Lung (tissue), 11 donors: ENCODE measurements at regions not wholly inside any gene's neighbourhood (a gene's known extent, or its start where the extent isn't known, plus 50 kb on each side); places are given as distances from the start of the nearest gene placed in this dataset.
A peak's percentile ranks its signal among the peaks of the same experiment; 100 is the strongest.

Experiments
- ATAC-seq: fragments of 200-7000 bp; cut with Tn5 transposase; one replicate; pipeline ENCODE4 v1.9.1; 2020; ENCODE audit warnings: moderate number of reproducible peaks; ENCODE audit not compliant: insufficient read depth, low FRiP score
- DNase-seq, 3 donors: peaks; one replicate each; pipeline ENCODE4 v3.0.0-alpha.2; 2013 to 2017
- H3K27ac ChIP-seq, 2 donors: one replicate each; pipeline ENCODE4 v1.5.1; 2013; ENCODE audit warnings: mild to moderate bottlenecking in 2 of 2, moderate library complexity in 2 of 2, control low read depth in 1 of 2, inconsistent platforms in 1 of 2, low read depth in 1 of 2, low read length in 1 of 2
- H3K27me3 ChIP-seq, 3 donors: one replicate each; pipeline ENCODE4 v1.5.1; 2013; ENCODE audit warnings: low read length in 2 of 3; ENCODE audit not compliant: control insufficient read depth in 3 of 3, insufficient read depth in 3 of 3
- H3K36me3 ChIP-seq, 4 donors: one replicate each; pipeline ENCODE4 v1.5.1; 2013; ENCODE audit warnings: low read length in 4 of 4, mild to moderate bottlenecking in 1 of 4, moderate library complexity in 1 of 4; ENCODE audit not compliant: control insufficient read depth in 4 of 4, insufficient read depth in 4 of 4
- H3K4me1 ChIP-seq, 5 donors: one replicate each; pipeline ENCODE4 v1.5.1; 2013; ENCODE audit warnings: low read length in 5 of 5, mild to moderate bottlenecking in 2 of 5, moderate library complexity in 1 of 5; ENCODE audit not compliant: control insufficient read depth in 5 of 5, insufficient read depth in 5 of 5
- H3K4me3 ChIP-seq: one replicate; pipeline ENCODE4 v1.5.1; 2013; ENCODE audit warnings: mild to moderate bottlenecking, control low read depth, moderate library complexity
- H3K9ac ChIP-seq, 2 donors: one replicate each; pipeline ENCODE4 v1.5.1; 2013; ENCODE audit warnings: low read length in 2 of 2, control low read depth in 1 of 2; ENCODE audit not compliant: insufficient read depth in 1 of 2
- H3K9me3 ChIP-seq, 4 donors: one replicate each; pipeline ENCODE4 v1.5.1; 2013; ENCODE audit warnings: low read length in 3 of 4, mild to moderate bottlenecking in 1 of 4, moderate library complexity in 1 of 4; ENCODE audit not compliant: control insufficient read depth in 4 of 4, insufficient read depth in 3 of 4
- CTCF ChIP-seq: IDR thresholded peaks from 2 replicates; pipeline ENCODE4 v1.5.1; 2012; ENCODE audit warnings: mild to moderate bottlenecking; ENCODE audit errors: control extremely low read depth, extremely low read depth
- WGBS, 2 donors: extraction: QIAGEN DNeasy Blood & Tissue Kit; methylation state at CpG; one replicate each; pipeline ENCODE4 v1.1.7; 2013; 5-methylcytosine and 5-hydroxymethylcytosine counted together
- donor health status: control.
- donor health status: control.
- donor health status: Bipolar disorder and iron deficiency.
- donor health status: healthy.
- donor health status: DM: yes; HTN: yes; CAD: no.

GRCh38 chr2:146776596-146776995, 1068.2 kb upstream of the ACVR2A start:
- Histone ChIP-seq H3K9ac (no peak overlapping the region), H3K27me3 (no peaks in the 10 kb centered on the region), H3K9me3 (no peaks in the 10 kb centered on the region), H3K27ac (no peak overlapping the region), H3K4me1 (no peaks in the 10 kb centered on the region), H3K36me3 (no peaks in the 10 kb centered on the region), H3K4me3 (no peak overlapping the region)
- DNase-seq (no peak), ATAC-seq (no peak)
- WGBS, 2 donors = 85 to 91% methylated on average over 4 of the region's 4 CpGs
- no peak for TF ChIP-seq CTCF

- no peaks in the 10 kb centered on the region for H3K4me1 ChIP-seq
- H3K36me3 ChIP-seq = no peaks in the 10 kb centered on the region
- H3K27me3 ChIP-seq = no peaks in the 10 kb centered on the region
- H3K9ac ChIP-seq = no peak overlapping the region
- TF ChIP-seq CTCF = no peak
- H3K27ac ChIP-seq = no peak overlapping the region
- H3K4me3 ChIP-seq = no peak overlapping the region
- H3K9me3 ChIP-seq = no peaks in the 10 kb centered on the region
- WGBS, 2 donors = 67 to 68% methylated on average over 2 of the region's 2 CpGs
- ATAC-seq (no peak), DNase-seq (no peak)
Observed at GRCh38 chr2:146771531-146771930, 1073.3 kb upstream of the ACVR2A start.

GRCh38 chr2:146764301-146764700, 1080.5 kb upstream of the ACVR2A start:
- H3K36me3 ChIP-seq = no peaks in the 10 kb centered on the region
- H3K4me3 ChIP-seq = no peak overlapping the region
- ATAC-seq (no peak), DNase-seq (no peak)
- peaks cover 0 to 4% (median 0%) of the 10 kb centered on the region in 4 donors for H3K9me3 ChIP-seq
- no peak for TF ChIP-seq CTCF
- no peaks in the 10 kb centered on the region for H3K27me3 ChIP-seq
- H3K27ac ChIP-seq = no peak overlapping the region
- 70 to 73% methylated on average over 4 of the region's 4 CpGs for WGBS, 2 donors
- H3K9ac ChIP-seq = no peak overlapping the region
- H3K4me1 ChIP-seq = no peaks in the 10 kb centered on the region

GRCh38 chr2:146762786-146763185, 1082.0 kb upstream of the ACVR2A start:
- no peaks in the 10 kb centered on the region for H3K27me3 ChIP-seq
- H3K4me3 ChIP-seq = no peak overlapping the region
- no peaks in the 10 kb centered on the region for H3K36me3 ChIP-seq
- H3K27ac ChIP-seq = no peak overlapping the region
- no peak for TF ChIP-seq CTCF
- H3K9me3 ChIP-seq = peaks cover 0 to 4% (median 0%) of the 10 kb centered on the region in 4 donors
- H3K9ac ChIP-seq = no peak overlapping the region
- no peaks in the 10 kb centered on the region for H3K4me1 ChIP-seq
- ATAC-seq (no peak), DNase-seq (peak in 1 of 3 donors; percentile 9)
- 69 to 76% methylated on average over 2 of the region's 2 CpGs for WGBS, 2 donors
